NCI-H2081 (cell line): ENCODE measurements at regions not wholly inside any gene's neighbourhood (a gene's known extent, or its start where the extent isn't known, plus 50 kb on each side); places are given as distances from the start of the nearest gene placed in this dataset.

Source experiments
- DNase-seq, 2 experiments: peaks; one replicate each; lab custom pipeline; 2025; lab: John Stamatoyannopoulos, UW

DNA sequence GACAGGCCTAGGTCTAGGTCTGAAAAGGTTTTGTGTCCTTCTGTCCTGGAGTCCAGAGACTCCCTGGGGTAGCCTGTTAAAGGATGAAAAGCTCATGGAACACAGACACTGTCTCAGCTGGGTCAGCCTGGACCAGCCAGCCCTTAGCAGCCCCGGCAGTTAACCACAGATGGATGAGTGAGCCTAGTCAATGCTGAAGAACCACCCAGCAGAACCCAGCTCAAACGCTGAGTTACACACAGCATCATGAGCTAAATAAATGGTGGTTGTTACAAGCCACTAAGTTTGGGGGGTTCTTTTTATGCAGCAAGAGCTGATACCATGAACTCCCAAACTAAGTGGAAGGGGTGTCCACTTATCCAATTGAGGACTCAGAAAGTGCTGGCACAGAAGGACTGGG, 472.8 kb upstream of the PROK2 start:
- DNase-seq, result no peak

- no peak for DNase-seq
Measured at GRCh38 chr3:72257203-72257602, 472.3 kb upstream of the PROK2 start.

- no peak for DNase-seq
Measured at GRCh38 chr3:72256716-72257115, 471.8 kb upstream of the PROK2 start.

DNA sequence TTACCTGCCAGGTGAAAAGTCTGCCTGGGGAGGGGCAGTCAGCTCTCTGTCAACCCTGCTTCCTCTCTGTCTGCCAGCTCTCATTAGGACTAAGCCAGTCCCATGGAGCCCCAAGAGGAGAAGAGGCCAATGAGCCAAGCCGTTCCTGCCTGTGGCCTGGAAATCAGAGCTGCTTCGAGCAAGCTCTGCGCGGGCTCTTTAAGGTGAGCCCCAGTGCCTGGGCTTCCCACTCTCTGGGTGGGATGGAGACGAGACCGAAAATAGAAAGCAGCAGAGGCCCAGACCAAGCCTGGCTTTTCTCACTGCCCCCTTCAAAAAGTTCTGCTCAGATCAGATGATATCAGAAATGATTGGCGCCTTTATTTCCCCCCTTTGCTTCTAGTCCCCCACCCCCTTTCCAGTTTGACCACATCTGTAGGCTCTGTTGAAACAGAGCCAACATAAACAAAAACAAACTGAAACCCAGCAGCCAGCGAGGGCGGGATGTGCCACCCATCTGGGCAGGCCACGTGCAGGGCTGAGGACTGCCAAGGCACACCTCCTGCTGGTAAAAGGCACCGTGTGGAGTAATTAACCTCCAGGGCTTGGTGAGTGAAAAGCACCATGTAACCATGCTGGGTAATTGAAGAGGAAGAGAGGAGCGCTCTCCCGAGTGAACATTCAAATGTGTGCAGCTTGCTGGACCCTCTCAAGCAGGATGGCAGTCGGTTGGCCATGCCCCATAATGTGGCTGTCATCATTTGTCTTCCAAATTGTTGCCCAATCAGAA, 471.0 kb upstream of the PROK2 start:
- DNase-seq, result peak; percentile 87 to 96

- peak in 1 of 2 experiments; percentile 39 for DNase-seq
Measured at GRCh38 chr3:72255191-72255590, 470.2 kb upstream of the PROK2 start.

DNA sequence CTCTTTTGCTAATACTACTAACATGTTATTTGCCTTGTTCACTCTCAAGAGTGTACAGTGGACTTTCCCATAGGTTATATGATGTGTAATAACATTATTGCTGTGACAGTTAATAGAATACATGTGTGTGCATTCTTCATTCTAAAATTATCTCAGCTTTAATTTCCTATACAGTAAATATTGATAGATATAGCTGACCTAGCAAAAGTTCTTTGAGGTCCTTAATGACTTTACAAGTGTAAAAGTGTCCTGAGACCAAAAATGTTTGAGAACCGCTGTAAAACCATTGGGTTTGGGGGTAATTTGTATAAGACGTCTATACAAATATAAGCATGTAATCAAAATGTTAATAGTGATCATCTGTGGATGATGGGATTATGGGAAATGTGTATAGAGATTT, 469.5 kb upstream of the PROK2 start:
- no peak for DNase-seq

DNA sequence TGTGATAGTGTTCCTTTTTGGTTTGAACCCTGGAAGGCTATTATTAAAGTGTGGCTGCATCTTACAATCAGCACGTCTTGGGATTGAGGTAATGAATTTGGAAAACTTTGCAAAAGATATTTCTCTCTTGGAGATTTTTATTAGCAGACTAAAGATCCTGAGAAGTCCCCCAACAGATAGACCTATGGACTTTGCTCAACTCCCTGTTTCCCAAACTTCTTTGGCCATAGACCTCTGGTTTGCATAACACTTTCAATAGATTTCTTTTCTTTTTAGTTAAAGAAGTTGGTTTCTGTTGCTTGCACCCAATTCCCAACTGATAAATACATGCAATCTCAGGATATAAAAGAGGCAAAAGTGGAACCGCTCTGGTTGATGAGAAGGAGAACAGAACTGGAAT, 465.8 kb upstream of the PROK2 start:
- DNase-seq, result no peak

DNA sequence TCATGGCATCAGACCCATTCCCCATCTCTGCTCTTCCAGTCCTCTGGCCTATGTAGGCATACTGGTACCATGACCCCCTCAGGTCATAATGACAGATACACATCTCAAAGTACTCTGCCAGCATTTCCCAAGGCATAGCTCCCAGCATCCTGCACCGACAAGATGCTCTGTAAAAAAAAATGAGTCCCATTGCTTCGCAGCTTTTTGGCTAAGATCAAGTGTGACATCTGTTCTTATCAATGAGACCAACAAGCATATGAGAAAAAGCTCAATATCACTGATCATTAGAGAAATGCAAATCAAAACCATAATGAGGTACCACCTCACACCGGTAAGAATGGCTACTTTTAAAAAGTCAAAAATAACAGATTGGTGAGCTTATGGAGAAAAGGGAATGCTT, 463.9 kb upstream of the PROK2 start:
- DNase-seq, result no peak

DNA sequence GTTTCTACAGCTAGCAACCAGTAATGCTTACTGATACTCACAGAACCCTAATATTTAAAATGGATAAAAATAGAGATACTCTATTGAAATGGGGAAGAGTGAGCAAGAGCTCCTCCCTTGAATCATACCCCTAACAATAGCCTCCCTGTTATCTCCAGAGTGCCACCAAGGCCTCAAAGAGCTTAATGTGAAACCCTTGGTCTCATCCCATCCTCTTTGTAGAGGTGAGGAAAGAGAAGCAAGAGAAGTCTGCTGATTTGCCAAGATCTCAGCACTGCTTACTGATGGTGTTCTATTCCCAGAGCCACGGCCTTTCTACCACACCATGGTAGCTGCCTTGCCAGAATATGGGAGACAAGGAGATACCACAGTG, 463.4 kb upstream of the PROK2 start:
- DNase-seq, result no peak

DNA sequence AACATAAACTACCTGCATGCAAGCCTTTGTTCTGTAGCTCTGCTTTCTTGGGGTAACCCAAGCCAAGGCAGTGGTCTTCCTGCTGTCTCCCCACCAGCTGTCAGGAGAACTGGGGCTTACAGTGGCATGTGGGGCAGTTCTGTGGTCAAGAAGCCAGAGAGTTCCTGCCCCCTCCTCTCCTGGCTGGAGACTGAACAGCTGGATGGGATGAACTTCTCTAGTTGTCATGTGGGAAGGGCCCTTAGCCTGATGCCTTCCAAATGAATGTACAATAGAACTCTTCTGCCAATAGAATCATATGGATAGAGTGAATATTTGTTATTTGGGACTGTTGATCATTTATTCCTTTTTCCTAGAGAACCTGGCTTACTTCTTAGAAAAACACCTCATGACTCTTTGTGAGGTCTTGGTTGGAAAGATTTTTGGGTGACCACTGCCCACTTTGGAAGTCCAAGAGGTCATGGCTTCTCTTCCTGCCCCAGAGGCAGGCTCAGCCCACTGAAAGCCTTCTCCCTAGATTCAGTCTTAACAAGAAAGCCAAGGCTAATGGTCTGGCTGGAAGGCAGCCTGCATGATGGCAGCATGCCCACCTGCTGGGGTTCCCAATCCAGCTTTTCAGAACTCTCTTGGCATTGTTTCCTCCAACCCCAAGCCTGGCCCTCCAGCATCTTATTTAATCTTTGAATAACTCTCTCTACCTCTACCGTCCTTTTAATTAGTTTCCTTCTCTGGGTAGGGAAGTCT, 462.9 kb upstream of the PROK2 start:
- no peak for DNase-seq

- DNase-seq, result no peak
Measured at GRCh38 chr3:72247126-72247525, 462.2 kb upstream of the PROK2 start.

- DNase-seq, result no peak
Measured at GRCh38 chr3:72246685-72247084, 461.7 kb upstream of the PROK2 start.

- peak in 1 of 2 experiments; percentile 5 for DNase-seq
Measured at GRCh38 chr3:72245183-72245811, 460.3 kb upstream of the PROK2 start.

GRCh38 chr3:72244396-72244795, 459.4 kb upstream of the PROK2 start:
- no peak for DNase-seq

GRCh38 chr3:72242326-72242725, 457.4 kb upstream of the PROK2 start:
- DNase-seq, result no peak

DNA sequence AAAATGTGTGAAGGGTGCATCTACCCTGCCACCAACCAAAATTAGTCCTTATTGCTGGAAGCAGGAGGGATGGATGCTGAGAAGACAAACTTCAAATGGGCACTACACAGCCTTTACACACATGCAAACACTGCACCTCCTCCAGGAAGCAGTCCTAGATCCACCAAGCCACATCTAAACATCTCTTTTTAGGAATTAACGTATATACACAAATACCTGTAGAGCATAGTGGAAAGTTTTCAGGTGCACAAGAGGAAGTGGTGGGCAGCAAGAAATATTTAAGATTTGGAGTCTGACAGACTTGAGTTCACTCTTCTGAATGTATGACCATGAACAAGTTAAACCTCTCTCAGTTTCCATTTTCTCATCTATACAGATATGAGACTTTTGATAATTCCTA, 456.6 kb upstream of the PROK2 start:
- DNase-seq, result no peak

DNA sequence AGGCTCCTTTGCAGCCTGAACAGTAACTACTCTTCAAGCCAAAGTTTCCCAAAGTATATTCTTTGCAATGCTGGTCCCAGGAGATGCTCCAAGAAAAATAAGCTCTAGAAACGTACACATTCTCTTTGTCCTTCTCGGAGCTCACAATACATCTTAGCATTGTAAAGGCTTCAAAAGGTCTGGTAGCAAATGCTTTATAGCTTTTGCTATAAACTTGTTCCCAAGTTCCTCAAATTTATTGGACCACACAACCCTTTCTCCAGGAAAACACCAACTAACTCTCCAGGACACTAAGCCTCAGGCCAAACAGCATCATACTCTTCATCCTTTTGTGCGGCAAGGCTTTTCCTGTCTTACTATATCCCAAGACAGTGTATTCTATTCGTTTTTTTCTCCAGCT, 455.6 kb upstream of the PROK2 start:
- no peak for DNase-seq

- DNase-seq, result no peak
Measured at GRCh38 chr3:72238801-72239200, 453.9 kb upstream of the PROK2 start.

DNA sequence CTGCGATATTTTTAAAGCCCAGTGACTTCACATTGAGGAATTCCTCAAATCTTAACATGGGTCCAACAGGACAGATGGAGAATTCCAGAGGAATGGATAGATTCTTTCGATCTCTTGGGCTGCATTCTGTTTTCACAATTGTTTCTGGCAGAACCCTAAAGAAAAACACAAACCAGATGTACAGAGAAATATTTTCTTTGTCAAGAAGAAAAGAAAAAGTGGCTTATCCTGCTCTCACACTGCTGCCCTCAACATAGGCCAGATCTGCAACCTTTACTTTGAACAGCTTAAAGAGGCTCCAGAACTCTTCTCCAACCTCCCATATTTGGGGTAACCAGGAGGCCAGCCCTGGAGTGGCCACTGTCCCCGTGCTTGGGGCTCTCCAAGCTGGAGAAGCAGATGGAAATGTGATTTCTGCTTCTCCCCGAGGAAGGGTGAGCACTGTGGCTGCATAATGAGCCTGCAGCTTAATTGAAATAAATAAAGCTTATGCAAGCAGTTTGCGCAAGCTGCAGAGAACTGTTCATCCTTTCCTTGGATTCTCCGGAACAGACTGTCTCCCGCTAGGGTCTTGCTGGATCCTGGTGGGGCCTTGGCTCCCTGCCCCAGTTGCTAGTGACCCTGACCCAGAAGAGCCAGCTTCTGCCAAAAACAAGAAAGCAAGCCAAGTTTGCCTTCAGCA, 453.2 kb upstream of the PROK2 start:
- DNase-seq, result no peak

GRCh38 chr3:72237679-72238009, 452.7 kb upstream of the PROK2 start:
- no peak for DNase-seq

DNA sequence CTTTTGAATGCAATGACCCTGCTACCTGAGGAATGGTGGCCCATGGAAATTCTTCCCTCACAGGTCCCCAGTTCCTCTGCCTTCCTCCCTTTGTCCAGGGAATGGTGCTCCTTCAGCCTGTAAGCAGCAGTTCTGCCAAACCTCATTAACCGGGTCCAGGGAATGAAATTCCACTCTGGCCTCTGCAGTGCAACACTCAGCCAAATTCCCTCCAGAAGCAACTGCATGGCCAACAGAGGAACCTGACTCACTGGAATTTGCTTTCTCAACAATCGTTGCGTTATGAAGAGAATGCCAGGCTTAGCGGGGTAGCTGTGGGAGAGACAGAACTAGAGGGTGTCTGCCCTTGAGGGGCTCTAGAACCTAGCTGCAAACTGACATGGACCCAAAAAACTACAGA, 449.4 kb upstream of the PROK2 start:
- no peak for DNase-seq

GRCh38 chr3:72233571-72233970, 448.6 kb upstream of the PROK2 start:
- DNase-seq, result no peak

GRCh38 chr3:72232777-72233176, 447.8 kb upstream of the PROK2 start:
- DNase-seq, result no peak
